PC-9 (cell line): ENCODE measurements at regions not wholly inside any gene's neighbourhood (a gene's known extent, or its start where the extent isn't known, plus 50 kb on each side); places are given as distances from the start of the nearest gene placed in this dataset.

Source experiments
- CTCF ChIP-seq: fragments of 200-600 bp; sonication (generic); conservative IDR thresholded peaks from 2 replicates; pipeline ENCODE4 v1.6.1; 2017; ENCODE audit warnings: mixed run types, antibody characterized with exemption, mild to moderate bottlenecking, moderate library complexity
- EZH2 ChIP-seq: fragments of 200-600 bp; sonication (generic); IDR thresholded peaks from 2 replicates; pipeline ENCODE4 v1.8.0; 2017; ENCODE audit warnings: antibody characterized with exemption, low read depth

DNA sequence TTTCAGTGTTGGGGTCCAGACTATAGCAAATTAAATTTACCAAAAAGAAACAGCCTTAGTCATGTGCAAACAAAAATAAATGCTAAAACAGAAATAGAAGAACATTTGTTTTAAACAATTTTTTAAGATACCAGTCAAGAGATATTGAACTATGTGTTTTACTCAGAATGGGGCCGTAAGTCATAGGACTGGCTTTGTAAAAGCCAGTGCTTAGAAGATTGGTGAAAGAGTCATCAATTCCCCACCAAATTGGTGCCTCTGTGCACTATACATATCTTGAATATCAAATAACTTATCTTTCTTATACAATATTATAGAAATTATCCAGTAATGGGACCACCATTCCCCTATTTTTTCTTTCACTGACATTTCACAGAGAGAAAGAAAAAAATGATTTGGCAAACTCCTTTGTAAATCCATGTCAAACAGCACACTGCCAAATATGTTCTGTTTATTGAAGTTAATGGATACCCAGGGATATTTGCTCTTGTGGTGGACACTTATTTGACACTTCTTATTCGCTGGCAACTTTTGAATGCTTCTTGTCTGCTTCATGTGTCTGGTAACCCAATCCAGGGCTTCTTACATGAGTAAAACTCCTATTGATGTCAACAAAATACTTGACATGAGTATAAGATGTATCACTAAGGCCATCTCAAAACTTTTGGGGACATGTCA, 145.7 kb upstream of the PKN2 start:
- no peak for TF ChIP-seq CTCF
- TF ChIP-seq EZH2 = no peak
